Activated CD8-positive, alpha-beta memory T cell treated with anti-CD3 and anti-CD28 coated beads, Interleukin-2, amount 10 ng/mL, durations not matched to agents 7 days and 5 days (primary cell): ENCODE measurements at regions not wholly inside any gene's neighbourhood (a gene's known extent, or its start where the extent isn't known, plus 50 kb on each side); places are given as distances from the start of the nearest gene placed in this dataset.
"Not testable (repeated sequence)": the region's sequence is repeated elsewhere in the genome, so short reads cannot be mapped to it uniquely, and the experiment has no call there.

ENCODE experiments used
- ATAC-seq: fragments of 150-1000 bp; cut with Tn5 transposase; one replicate; pipeline ENCODE4 v1.10.0; 2021; ENCODE audit warnings: moderate library complexity
- CTCF ChIA-PET: fragments of 350-600 bp; sonication (Branson Sonifier 250); formaldehyde crosslinking; loops from one replicate; lab custom pipeline; 2021; ENCODE audit warnings: antibody characterized with exemption; lab: Charles Lee
- DNase-seq: peaks from one replicate; pipeline ENCODE4 v3.0.0-alpha.2; 2020
- H3K27ac Mint-ChIP-seq: one replicate; pipeline ENCODE4 v1.8.0; 2021; ENCODE audit warnings: mild to moderate bottlenecking, mixed read lengths
- H3K27me3 Mint-ChIP-seq: one replicate; pipeline ENCODE4 v1.8.0; 2021; ENCODE audit warnings: mixed read lengths
- H3K36me3 Mint-ChIP-seq: one replicate; pipeline ENCODE4 v1.8.0; 2021; ENCODE audit warnings: mild to moderate bottlenecking, mixed read lengths
- H3K4me1 Mint-ChIP-seq: one replicate; pipeline ENCODE4 v1.8.0; 2021; ENCODE audit warnings: mixed read lengths
- H3K4me3 Mint-ChIP-seq: one replicate; pipeline ENCODE4 v1.8.0; 2021; ENCODE audit warnings: mild to moderate bottlenecking, moderate library complexity, mixed read lengths
- H3K9me3 Mint-ChIP-seq: one replicate; pipeline ENCODE4 v1.8.0; 2022; ENCODE audit warnings: low read depth, mixed read lengths

DNA sequence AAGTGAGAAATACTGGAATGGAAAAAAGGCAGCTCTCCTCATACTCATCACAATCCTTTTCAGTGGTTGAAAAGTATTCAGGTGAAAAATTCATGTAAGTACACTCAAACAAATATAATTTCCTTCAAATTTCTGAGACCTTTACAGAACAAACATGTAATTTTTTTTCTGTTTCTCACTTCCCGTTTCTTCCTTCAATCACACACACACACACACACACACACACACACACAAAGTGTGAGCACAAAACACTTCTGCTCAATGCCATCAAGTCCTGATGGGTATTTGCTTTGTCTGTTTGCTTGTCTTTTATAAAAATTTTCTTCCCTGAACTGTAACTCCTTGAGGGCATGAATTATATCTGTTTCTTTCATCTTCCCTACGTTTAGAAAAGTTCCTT is 110.6 kb downstream of the LIG4 start:
- Mint-ChIP-seq H3K27me3 (no peaks in the 10 kb centered on the region), H3K36me3 (no peaks in the 10 kb centered on the region), H3K9me3 (no peaks in the 10 kb centered on the region), H3K4me1 (no peaks in the 10 kb centered on the region), H3K4me3 (no peak overlapping the region), H3K27ac (no peak overlapping the region)
- CTCF ChIA-PET, result no interaction called here
- no peak for DNase-seq
- no peak for ATAC-seq

DNA sequence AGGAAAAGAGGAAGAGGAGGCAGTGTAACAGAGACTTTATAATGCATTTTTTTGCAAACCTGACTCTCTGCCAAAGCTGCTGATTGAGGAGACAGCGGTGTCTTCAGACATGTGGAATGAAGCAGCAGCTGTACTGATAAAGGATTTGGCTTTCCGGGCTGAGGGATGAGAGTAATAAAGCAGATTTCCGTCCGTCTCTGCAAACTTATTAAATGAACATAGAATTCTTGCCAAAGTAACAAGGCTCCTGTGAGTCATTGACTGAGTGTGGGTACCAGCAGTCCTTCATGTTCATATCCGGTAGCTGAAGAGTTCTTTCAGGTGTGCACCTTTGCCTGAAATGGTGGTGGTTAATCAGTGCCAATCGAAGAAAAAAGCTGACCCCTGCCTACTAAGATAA is 112.6 kb downstream of the LIG4 start:
- no peak overlapping the region for H3K4me3 Mint-ChIP-seq
- no peaks in the 10 kb centered on the region for H3K36me3 Mint-ChIP-seq
- H3K4me1 Mint-ChIP-seq, result no peaks in the 10 kb centered on the region
- DNase-seq (no peak), ATAC-seq (no peak)
- CTCF ChIA-PET, result no interaction called here
- H3K9me3 Mint-ChIP-seq, result no peaks in the 10 kb centered on the region
- H3K27ac Mint-ChIP-seq, result no peak overlapping the region
- no peaks in the 10 kb centered on the region for H3K27me3 Mint-ChIP-seq

DNA sequence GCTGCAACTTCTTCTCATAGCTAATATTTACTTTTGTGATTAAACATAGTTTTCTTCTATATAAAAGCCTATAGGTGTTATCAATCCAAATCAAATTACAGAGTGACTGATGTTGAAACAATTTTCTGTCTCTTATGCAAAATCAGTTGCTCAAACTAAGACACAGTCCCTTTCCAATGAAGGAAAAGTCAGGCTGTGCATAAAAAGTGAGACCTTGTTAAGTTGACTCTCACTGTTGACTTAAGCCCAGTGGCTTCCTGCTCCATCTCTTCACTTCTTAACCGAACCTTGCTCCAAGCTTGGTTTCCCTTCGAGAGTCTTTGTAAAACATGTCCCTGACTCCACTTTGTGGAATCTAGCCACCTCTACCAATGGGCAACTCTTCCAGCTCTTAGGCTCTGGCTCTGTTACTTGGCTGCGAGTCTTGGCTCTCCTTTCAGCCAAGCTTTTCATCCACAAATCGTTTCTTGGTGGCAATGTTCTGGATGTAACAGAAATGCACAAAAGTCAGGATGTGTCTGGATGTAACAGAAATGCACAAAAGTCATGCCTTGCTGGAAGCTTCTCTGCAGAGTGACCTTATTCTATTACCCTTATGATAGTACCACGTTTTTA is 118.9 kb downstream of the LIG4 start:
- CTCF ChIA-PET, result no interaction called here

DNA sequence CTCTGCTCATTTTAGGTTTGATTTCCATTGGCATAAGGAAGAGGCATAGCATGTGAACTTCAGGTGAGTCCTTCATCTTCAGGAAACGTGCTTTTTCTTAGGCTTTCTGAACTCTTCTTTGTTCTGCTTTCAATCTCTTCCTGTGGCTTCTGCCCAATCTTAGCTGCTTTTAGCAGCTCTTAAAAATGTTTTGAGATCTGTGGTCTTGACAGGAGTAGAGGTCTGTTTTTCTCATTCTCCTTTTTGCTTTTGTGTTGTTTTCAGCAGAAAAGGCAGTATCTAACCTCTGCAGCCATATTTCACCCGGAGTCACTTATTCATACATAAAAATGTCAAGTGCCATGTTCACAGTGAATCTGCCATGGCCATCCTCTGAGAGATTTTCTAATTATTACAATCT is 120.3 kb downstream of the LIG4 start:
- Mint-ChIP-seq H3K27ac (no peak overlapping the region), H3K27me3 (no peaks in the 10 kb centered on the region), H3K36me3 (no peaks in the 10 kb centered on the region), H3K4me1 (no peaks in the 10 kb centered on the region), H3K9me3 (no peaks in the 10 kb centered on the region), H3K4me3 (no peak overlapping the region)
- CTCF ChIA-PET, result no interaction called here
- no peak for ATAC-seq
- DNase-seq, result no peak

More for the DNA sequence above, 118.9 kb downstream of the LIG4 start:
- H3K4me3 Mint-ChIP-seq, result no peak overlapping the region
- no peaks in the 10 kb centered on the region for H3K4me1 Mint-ChIP-seq
- ATAC-seq (no peak), DNase-seq (no peak)
- H3K27me3 Mint-ChIP-seq, result no peaks in the 10 kb centered on the region
- no peaks in the 10 kb centered on the region for H3K36me3 Mint-ChIP-seq
- H3K27ac Mint-ChIP-seq, result no peak overlapping the region
- no peaks in the 10 kb centered on the region for H3K9me3 Mint-ChIP-seq

DNA sequence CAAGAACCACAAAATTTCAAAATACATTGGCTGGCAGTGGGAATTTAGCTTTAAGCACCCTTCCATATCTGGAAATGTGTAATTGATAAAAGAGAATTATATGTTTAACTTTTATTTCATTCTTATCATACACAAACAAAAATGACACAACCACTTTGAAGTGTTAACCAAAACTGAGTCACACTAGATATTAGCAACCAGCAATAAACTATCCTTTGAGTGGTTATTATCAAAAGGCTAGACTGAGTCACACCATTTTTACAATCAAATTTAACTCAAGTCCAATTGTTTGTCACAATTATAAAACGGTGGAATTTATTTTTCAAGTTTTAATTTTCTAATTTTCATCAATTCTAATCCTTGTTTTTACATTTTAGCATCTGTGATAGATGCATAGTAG is 121.7 kb downstream of the LIG4 start:
- Mint-ChIP-seq H3K27me3 (no peaks in the 10 kb centered on the region), H3K36me3 (no peaks in the 10 kb centered on the region), H3K9me3 (no peaks in the 10 kb centered on the region), H3K4me1 (no peaks in the 10 kb centered on the region), H3K4me3 (no peak overlapping the region), H3K27ac (no peak overlapping the region)
- no peak for ATAC-seq
- CTCF ChIA-PET, result no interaction called here
- DNase-seq, result no peak

DNA sequence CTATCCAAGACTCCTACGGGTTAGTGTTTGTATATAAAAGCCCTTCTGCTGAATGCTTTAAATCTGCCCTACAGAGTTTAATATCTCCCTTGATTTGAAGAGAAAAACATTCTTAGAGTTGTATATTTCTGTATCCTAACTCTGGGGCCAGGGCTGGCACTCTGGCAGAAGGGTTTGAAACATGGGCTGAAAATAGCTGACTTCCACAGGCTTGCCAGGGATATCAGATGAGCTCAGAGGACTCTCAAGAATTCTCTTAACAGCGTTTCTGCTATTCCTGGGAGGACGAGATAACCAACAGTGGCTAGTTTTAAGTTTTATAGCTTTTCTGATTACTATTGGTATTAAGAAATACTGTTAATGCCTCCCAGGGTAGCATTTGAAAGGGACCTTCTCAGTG is 127.5 kb downstream of the LIG4 start:
- Mint-ChIP-seq H3K4me3 (no peak overlapping the region), H3K27me3 (no peaks in the 10 kb centered on the region), H3K27ac (no peak overlapping the region), H3K4me1 (no peaks in the 10 kb centered on the region), H3K9me3 (no peaks in the 10 kb centered on the region), H3K36me3 (no peaks in the 10 kb centered on the region)
- ATAC-seq (no peak), DNase-seq (no peak)
- CTCF ChIA-PET, result no interaction called here

DNA sequence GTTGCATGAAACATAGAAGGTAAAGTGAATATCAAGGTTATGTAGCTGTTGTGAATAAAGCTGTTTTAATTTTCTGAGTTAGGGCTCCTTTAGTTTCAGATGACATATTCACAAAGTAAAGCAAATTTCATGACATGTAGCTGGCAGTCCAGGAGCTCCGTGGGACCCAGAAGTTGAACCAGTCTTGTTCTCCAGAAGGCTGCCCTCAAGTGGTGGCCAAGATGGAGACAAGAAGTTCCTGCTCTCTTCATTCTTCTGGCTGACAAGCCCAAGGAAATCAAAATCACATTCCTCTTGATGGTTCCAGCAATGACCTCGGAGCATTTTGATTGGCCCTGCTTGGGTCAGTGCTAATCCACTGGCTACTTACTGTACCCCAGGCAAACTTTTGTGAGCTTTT is 128.7 kb downstream of the LIG4 start:
- Mint-ChIP-seq H3K4me3 (no peak overlapping the region), H3K27me3 (no peaks in the 10 kb centered on the region), H3K4me1 (no peaks in the 10 kb centered on the region), H3K36me3 (no peaks in the 10 kb centered on the region), H3K27ac (no peak overlapping the region), H3K9me3 (no peaks in the 10 kb centered on the region)
- DNase-seq (no peak), ATAC-seq (no peak)
- CTCF ChIA-PET, result no interaction called here

DNA sequence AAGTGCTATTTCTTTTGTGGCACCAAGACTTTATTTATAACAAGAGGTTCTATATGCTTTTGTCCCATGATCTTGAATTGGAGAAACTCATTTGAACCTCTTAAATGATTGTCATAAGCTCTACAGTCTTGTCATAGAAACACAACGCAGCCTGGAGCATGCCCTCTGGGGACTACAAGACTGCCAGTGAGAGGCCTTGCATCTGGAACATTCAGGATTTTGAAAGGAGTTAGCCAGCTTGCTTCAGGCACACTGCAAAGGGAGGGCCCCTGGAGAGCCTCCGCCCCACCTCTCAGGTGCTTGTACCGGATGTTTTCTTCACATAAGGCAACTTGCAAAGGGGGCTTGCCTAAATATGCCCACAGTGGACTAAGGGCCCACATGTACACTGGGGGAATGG is 130.5 kb downstream of the LIG4 start:
- CTCF ChIA-PET, result no interaction called here
- no peak overlapping the region for H3K27ac Mint-ChIP-seq
- no peak overlapping the region for H3K4me3 Mint-ChIP-seq
- ATAC-seq, result no peak
- DNase-seq, result no peak
- no peaks in the 10 kb centered on the region for H3K27me3 Mint-ChIP-seq
- H3K4me1 Mint-ChIP-seq, result no peaks in the 10 kb centered on the region
- H3K36me3 Mint-ChIP-seq, result no peaks in the 10 kb centered on the region
- no peaks in the 10 kb centered on the region for H3K9me3 Mint-ChIP-seq

DNA sequence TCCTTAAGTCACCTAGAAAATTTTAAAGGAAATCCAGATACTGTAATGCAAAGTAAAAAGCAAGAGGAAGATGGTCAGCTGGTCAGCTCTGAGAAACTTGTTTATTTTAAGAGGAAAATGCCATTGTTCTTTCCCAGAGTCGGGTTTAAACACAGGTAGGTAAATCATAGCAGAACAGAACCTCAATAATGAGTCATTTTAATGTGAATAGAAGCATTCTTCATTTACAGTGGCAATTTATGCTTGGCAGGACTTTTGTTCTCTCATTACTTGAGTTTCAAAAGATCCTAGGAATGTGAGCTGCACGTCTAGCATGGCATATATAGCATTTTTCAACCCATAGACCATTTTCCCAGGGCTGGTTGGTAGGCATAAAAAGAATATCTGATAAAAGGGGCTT is 132.3 kb downstream of the LIG4 start:
- Mint-ChIP-seq H3K9me3 (no peaks in the 10 kb centered on the region), H3K4me3 (no peak overlapping the region), H3K4me1 (no peaks in the 10 kb centered on the region), H3K27me3 (no peaks in the 10 kb centered on the region), H3K27ac (no peak overlapping the region), H3K36me3 (no peaks in the 10 kb centered on the region)
- ATAC-seq (no peak), DNase-seq (no peak)
- CTCF ChIA-PET, result no interaction called here

DNA sequence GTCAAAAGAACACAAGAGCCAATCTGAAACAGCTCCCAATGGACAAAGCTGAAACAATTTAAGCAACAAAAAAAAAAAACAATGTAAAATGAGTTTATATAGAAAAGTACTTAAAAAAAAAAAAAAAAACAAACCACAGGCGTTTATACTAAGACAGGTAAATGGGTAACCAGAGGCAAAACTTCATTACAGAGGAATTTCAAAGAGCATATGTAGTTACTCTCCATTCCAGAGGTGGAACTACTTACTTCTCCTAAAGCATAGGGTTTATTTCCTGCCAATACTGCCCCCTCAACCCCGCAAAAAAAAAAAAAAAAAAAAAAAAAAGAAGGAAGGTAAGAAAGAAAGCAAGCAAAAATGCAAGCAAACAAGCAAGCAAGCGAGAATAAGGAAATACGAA is 132.9 kb downstream of the LIG4 start:
- H3K9me3 Mint-ChIP-seq, result no peaks in the 10 kb centered on the region

DNA sequence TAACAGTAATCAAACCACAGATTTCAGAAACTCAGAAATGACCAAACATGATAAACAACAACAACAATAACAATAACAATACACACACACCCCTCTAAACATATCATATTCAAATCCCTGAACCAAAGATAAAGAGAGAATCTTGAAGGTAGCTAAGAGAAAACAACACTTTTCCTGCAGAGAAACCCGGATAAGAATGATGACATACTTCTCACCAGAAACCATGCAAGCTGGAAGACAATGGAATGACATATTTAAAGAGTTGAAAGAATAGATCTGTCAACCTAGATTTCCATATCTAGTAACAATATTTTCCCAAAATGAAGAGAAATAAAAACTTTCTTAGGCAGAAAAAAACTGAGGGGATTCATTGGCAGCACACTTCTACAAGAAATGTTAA is 138.1 kb downstream of the LIG4 start:
- Mint-ChIP-seq H3K27me3 (no peaks in the 10 kb centered on the region), H3K9me3 (peaks cover 3% of the 10 kb centered on the region), H3K27ac (no peak overlapping the region), H3K4me3 (no peak overlapping the region), H3K4me1 (no peaks in the 10 kb centered on the region), H3K36me3 (no peaks in the 10 kb centered on the region)
- ATAC-seq (no peak), DNase-seq (no peak)
- CTCF ChIA-PET, result no interaction called here

More for the DNA sequence above, 132.9 kb downstream of the LIG4 start:
- Mint-ChIP-seq H3K36me3 (no peaks in the 10 kb centered on the region), H3K27me3 (no peaks in the 10 kb centered on the region), H3K4me1 (no peaks in the 10 kb centered on the region), H3K4me3 (no peak overlapping the region), H3K27ac (no peak overlapping the region)
- ATAC-seq (no peak), DNase-seq (no peak)
- CTCF ChIA-PET, result no interaction called here

DNA sequence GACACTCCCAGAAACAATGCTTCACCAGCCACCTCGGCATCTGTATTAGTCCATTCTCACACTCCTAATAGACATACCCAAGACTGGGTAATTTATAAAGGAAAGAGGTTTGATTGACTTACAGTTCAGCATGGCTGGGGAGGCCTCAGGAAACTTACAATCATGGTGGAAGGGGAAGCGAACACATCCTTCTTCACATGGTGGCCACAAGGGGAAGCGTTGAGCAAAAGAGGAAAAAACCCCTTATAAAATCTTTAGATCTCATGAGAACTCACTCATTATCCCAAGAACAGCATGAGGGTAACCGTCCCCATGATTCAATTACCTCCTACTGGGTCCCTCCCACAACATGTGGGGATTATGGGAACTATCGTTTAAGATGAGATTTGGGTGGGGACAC is 140.9 kb downstream of the LIG4 start:
- ATAC-seq, CTCF ChIA-PET, DNase-seq, H3K4me1 Mint-ChIP-seq, H3K36me3 Mint-ChIP-seq, H3K4me3 Mint-ChIP-seq, H3K9me3 Mint-ChIP-seq, H3K27me3 Mint-ChIP-seq, H3K27ac Mint-ChIP-seq: not testable (repeated sequence)

DNA sequence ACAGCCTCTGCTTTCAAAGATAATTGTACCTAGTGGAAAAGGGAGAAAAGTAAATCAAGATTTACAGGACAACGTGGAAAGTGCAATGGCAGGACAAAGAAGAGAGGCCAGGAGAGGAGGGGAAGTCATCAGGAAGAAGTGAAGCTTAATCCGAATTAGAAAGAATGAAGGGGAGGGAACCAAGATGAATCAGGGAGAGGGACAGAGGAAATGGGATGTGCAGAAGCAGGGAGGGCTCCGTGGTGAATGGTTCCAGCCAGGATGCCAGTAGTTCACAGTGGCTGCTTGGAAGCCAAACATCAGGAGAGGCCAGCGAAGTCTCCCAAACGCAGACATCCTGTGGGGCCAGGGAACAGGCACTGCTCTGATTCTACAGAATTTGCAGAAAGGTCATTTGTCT is 144.4 kb downstream of the LIG4 start:
- Mint-ChIP-seq H3K9me3 (peaks cover 3% of the 10 kb centered on the region), H3K27me3 (no peaks in the 10 kb centered on the region), H3K36me3 (no peaks in the 10 kb centered on the region), H3K4me3 (no peak overlapping the region), H3K27ac (no peak overlapping the region), H3K4me1 (no peaks in the 10 kb centered on the region)
- ATAC-seq (no peak), DNase-seq (no peak)
- CTCF ChIA-PET, result no interaction called here

DNA sequence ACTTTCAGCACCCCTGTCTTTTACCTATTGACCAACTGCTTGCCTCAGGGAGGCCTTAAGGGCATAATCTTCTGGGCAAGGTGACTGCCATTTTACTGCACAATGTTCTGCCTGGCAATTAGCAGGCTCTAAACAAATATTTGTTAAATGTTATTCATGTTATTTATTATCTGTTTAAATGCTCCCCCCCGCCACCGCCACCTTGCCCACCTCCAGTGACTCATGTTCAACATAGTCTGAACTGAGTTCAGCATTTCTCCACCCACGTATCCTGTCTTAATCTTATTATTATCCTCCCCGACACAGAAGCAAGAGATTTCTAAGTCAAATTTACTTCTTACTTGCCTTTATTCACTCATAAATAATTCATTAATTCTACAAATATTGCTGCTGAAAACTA is 144.8 kb downstream of the LIG4 start:
- DNase-seq (no peak), ATAC-seq (no peak)
- Mint-ChIP-seq H3K27me3 (no peaks in the 10 kb centered on the region), H3K27ac (no peak overlapping the region), H3K36me3 (no peaks in the 10 kb centered on the region), H3K4me3 (no peak overlapping the region), H3K4me1 (no peaks in the 10 kb centered on the region), H3K9me3 (peaks cover 3% of the 10 kb centered on the region)
- CTCF ChIA-PET, result no interaction called here
